ENCODE measurements at regions not wholly inside any gene's neighbourhood (a gene's known extent, or its start where the extent isn't known, plus 50 kb on each side); places are given as distances from the start of the nearest gene placed in this dataset.

DNA sequence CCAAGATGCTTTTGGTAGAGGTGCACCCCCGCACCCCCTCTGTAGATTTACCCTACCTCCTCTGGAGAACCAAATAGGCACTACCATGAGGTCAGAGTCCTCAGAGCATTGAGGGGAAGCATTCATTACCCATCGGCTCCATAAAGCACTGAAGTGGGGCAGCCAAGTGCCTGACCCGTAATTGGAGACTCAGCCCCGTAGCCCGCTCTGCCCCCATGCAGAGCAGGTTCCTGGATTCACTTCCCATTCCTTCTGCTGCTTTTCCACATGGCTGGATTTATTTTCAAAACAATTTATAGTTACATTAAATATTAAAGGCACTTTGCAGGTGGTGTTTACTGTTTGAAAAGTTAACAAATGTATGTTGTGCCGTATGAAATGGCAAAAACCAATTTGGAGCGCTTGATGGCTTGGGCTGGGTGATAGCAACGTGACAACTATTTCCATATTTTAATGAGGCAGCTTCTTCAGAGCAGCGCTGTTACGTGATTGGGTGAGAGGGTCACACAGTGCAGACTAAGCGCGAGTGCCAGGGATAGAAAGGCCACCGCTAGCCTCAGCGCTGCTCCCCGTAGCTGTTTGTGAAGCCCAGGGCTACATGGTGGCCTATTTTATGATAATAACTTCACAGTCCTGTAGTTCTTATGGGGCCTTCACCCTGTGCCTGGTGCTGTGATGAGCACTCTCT, 373.8 kb upstream of the PROK2 start:
- no peak overlapping the region for H3K4me3 ChIP-seq (ENCODE audit: low read depth in 2 of 2, low read length in 2 of 2)
- no peak overlapping the region for H3K27ac ChIP-seq (ENCODE audit: low read length)
- H3K36me3 ChIP-seq (ENCODE audit: control insufficient read depth, insufficient read depth, low read length), result no peaks in the 10 kb centered on the region
- in situ Hi-C loops (cut with HindIII; ENCODE audit: low pct_unique_long_range_greater_than_20kb, low sequenced_read_pairs) (no loop called here), intact Hi-C loops (cut with micrococcal nuclease; ENCODE audit: unreplicated experiment) (no loop called here)
- no peaks in the 10 kb centered on the region; the same call in 1 of the 2 replicates for H3K4me1 ChIP-seq (ENCODE audit: control insufficient read depth, insufficient read depth, low read length)
- CTCF ChIA-PET, result no interaction called here
- no TSS peak for BruUV-seq (replicated peaks)
- no peaks in the 10 kb centered on the region for H3K9me3 ChIP-seq (ENCODE audit: control insufficient read depth, insufficient read depth, low read depth, low read length)
- no peaks in the 10 kb centered on the region for H3K27me3 ChIP-seq (ENCODE audit: control insufficient read depth, insufficient read depth, low read length)
- TF ChIP-seq SIN3A (IDR thresholded peaks at IDR 0.05; ENCODE audit: borderline replicate concordance, insufficient read depth, low read depth, low read length), result no peak
- TF ChIP-seq, protein P1, sequence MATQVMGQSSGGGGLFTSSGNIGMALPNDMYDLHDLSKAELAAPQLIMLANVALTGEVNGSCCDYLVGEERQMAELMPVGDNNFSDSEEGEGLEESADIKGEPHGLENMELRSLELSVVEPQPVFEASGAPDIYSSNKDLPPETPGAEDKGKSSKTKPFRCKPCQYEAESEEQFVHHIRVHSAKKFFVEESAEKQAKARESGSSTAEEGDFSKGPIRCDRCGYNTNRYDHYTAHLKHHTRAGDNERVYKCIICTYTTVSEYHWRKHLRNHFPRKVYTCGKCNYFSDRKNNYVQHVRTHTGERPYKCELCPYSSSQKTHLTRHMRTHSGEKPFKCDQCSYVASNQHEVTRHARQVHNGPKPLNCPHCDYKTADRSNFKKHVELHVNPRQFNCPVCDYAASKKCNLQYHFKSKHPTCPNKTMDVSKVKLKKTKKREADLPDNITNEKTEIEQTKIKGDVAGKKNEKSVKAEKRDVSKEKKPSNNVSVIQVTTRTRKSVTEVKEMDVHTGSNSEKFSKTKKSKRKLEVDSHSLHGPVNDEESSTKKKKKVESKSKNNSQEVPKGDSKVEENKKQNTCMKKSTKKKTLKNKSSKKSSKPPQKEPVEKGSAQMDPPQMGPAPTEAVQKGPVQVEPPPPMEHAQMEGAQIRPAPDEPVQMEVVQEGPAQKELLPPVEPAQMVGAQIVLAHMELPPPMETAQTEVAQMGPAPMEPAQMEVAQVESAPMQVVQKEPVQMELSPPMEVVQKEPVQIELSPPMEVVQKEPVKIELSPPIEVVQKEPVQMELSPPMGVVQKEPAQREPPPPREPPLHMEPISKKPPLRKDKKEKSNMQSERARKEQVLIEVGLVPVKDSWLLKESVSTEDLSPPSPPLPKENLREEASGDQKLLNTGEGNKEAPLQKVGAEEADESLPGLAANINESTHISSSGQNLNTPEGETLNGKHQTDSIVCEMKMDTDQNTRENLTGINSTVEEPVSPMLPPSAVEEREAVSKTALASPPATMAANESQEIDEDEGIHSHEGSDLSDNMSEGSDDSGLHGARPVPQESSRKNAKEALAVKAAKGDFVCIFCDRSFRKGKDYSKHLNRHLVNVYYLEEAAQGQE (IDR thresholded peaks at IDR 0.05; ENCODE audit: insufficient read depth in 1 of 2, low read depth in 2 of 2, low read length in 1 of 2), result no peak
- TF ChIP-seq POLR2AphosphoS5 (IDR thresholded peaks at IDR 0.05; ENCODE audit: low read depth, low read length), result no peak
- TF ChIP-seq, protein P2, sequence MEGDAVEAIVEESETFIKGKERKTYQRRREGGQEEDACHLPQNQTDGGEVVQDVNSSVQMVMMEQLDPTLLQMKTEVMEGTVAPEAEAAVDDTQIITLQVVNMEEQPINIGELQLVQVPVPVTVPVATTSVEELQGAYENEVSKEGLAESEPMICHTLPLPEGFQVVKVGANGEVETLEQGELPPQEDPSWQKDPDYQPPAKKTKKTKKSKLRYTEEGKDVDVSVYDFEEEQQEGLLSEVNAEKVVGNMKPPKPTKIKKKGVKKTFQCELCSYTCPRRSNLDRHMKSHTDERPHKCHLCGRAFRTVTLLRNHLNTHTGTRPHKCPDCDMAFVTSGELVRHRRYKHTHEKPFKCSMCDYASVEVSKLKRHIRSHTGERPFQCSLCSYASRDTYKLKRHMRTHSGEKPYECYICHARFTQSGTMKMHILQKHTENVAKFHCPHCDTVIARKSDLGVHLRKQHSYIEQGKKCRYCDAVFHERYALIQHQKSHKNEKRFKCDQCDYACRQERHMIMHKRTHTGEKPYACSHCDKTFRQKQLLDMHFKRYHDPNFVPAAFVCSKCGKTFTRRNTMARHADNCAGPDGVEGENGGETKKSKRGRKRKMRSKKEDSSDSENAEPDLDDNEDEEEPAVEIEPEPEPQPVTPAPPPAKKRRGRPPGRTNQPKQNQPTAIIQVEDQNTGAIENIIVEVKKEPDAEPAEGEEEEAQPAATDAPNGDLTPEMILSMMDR (IDR thresholded peaks at IDR 0.05), result no peak
- TF ChIP-seq TCF7L2 (IDR thresholded peaks at IDR 0.05; ENCODE audit: low read depth, low read length), result no peak
- POLR2A ChIA-PET, result no interaction called here
- ATAC-seq, result no peak
- DNase-seq (ENCODE audit: low read depth, low spot score), result no peak

DNA sequence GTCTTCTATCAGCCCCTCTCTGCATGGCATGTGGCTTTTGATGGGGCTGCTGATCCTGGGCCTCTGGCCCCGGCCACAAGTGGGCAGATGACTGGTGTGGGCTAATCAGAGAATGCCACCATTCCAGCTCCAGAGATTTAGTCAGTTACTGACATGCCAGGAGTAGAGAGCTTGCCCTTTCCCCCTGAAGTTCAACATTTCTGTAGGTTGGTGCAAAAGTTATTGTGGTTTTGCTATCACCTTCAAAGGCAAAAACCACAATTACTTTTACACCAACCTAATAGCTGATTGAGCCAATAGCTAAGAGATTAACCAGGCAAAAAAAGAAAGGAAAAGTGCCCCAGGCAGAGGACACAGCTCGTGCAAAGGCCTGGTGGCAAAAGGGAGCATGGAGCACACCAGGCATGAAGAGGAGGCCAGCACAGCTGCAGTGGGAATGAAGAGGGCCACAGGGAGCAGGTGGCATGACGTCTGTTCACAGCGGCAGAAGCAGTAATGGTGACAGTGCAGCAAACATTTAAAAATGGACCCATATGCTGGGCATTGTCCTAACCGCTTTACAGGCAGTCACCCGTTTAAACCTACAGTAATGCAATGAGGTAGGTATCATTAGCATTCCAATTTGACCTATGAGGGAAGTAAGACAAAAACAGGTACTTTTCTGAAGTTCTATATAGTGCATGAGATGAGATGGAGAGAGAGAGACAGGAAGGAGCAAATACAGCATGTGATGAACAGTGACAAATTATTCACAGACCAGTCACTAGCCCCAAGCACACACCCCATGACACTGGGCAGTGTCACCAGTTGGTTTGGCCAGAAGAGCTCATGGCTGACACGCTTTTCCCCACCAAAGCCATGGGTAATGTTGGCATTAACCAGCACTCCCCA, 373.0 kb upstream of the PROK2 start:
- ChIA-PET CTCF (no interaction called here), POLR2A (no interaction called here)
- DNase-seq (ENCODE audit: low read depth, low spot score), result no peak
- in situ Hi-C loops (cut with HindIII; ENCODE audit: low pct_unique_long_range_greater_than_20kb, low sequenced_read_pairs), result no loop called here
- no peaks in the 10 kb centered on the region; the same call in 1 of the 2 replicates for H3K4me1 ChIP-seq (ENCODE audit: control insufficient read depth, insufficient read depth, low read length)
- H3K36me3 ChIP-seq (ENCODE audit: control insufficient read depth, insufficient read depth, low read length), result peaks cover 2% of the 10 kb centered on the region; the same call in 1 of the 2 replicates
- no peak overlapping the region for H3K27ac ChIP-seq (ENCODE audit: low read length)
- no TSS peak for BruUV-seq (replicated peaks)
- TF ChIP-seq, protein P1 (IDR thresholded peaks at IDR 0.05; ENCODE audit: insufficient read depth in 1 of 2, low read depth in 2 of 2, low read length in 1 of 2), result no peak
- intact Hi-C loops (cut with micrococcal nuclease; ENCODE audit: unreplicated experiment), result no loop called here
- H3K27me3 ChIP-seq (ENCODE audit: control insufficient read depth, insufficient read depth, low read length), result no peaks in the 10 kb centered on the region
- no peak for ATAC-seq
- H3K9me3 ChIP-seq (ENCODE audit: control insufficient read depth, insufficient read depth, low read depth, low read length), result no peaks in the 10 kb centered on the region
- H3K4me3 ChIP-seq (ENCODE audit: low read depth in 2 of 2, low read length in 2 of 2), result no peak overlapping the region
